Stromal cell of bone marrow (primary cell): ENCODE measurements at regions not wholly inside any gene's neighbourhood (a gene's known extent, or its start where the extent isn't known, plus 50 kb on each side); places are given as distances from the start of the nearest gene placed in this dataset.
A peak's percentile ranks its signal among the peaks of the same experiment; 100 is the strongest.

Experiments used
- DNase-seq: peaks from one replicate; pipeline ENCODE4 v3.0.0-alpha.2; 2012; ENCODE audit warnings: low read depth

GRCh38 chr10:28783087-28783486 lies 105.8 kb downstream of the BAMBI start:
- DNase-seq: no peak

GRCh38 chr10:28785018-28785417 lies 107.7 kb downstream of the BAMBI start:
- DNase-seq: no peak

GRCh38 chr10:28788252-28788651 lies 110.9 kb downstream of the BAMBI start:
- DNase-seq: no peak

GRCh38 chr10:28788762-28789161 lies 111.4 kb downstream of the BAMBI start:
- no peak for DNase-seq

GRCh38 chr10:28790146-28790545 lies 112.8 kb downstream of the BAMBI start:
- no peak for DNase-seq

GRCh38 chr10:28793482-28793881 lies 116.2 kb downstream of the BAMBI start:
- no peak for DNase-seq

GRCh38 chr10:28794986-28795385 lies 117.7 kb downstream of the BAMBI start:
- no peak for DNase-seq

- DNase-seq: peak; percentile 9
These were observed 119.5 kb downstream of the BAMBI start for GRCh38 chr10:28796606-28797512.

- no peak for DNase-seq
These were observed 120.6 kb downstream of the BAMBI start for GRCh38 chr10:28797904-28798371.

GRCh38 chr10:28798428-28798955 lies 121.2 kb downstream of the BAMBI start:
- DNase-seq: no peak

- DNase-seq: no peak
These were observed 121.6 kb downstream of the BAMBI start for GRCh38 chr10:28798964-28799363.

- DNase-seq: no peak
These were observed 122.8 kb downstream of the BAMBI start for GRCh38 chr10:28800144-28800543.

GRCh38 chr10:28801247-28801646 lies 123.9 kb downstream of the BAMBI start:
- no peak for DNase-seq

- no peak for DNase-seq
These were observed 124.5 kb downstream of the BAMBI start for GRCh38 chr10:28801869-28802268.

- DNase-seq: no peak
These were observed 128.1 kb downstream of the BAMBI start for GRCh38 chr10:28805390-28805789.

GRCh38 chr10:28806488-28806941 lies 129.2 kb downstream of the BAMBI start:
- DNase-seq: no peak

GRCh38 chr10:28806951-28807759 lies 129.8 kb downstream of the BAMBI start:
- DNase-seq: no peak

- DNase-seq: no peak
These were observed 130.7 kb downstream of the BAMBI start for GRCh38 chr10:28807760-28808613.

- DNase-seq: no peak
These were observed 131.4 kb downstream of the BAMBI start for GRCh38 chr10:28808693-28809092.

GRCh38 chr10:28810057-28810870 lies 132.9 kb downstream of the BAMBI start:
- no peak for DNase-seq
